Stimulated activated naive CD8-positive, alpha-beta T cell treated with anti-CD3 and anti-CD28 coated beads, Interleukin-15, Interleukin-2, amounts not matched to agents 100 U/mL and 50 U/mL, for 24 hours (primary cell): ENCODE measurements at regions not wholly inside any gene's neighbourhood (a gene's known extent, or its start where the extent isn't known, plus 50 kb on each side); places are given as distances from the start of the nearest gene placed in this dataset.
"Not testable (repeated sequence)": the region's sequence is repeated elsewhere in the genome, so short reads cannot be mapped to it uniquely, and the experiment has no call there.

Experiments used
- ATAC-seq: fragments of 150-1000 bp; cut with Tn5 transposase; one replicate; pipeline ENCODE4 v1.10.0; 2021
- DNase-seq: peaks from one replicate; pipeline ENCODE4 v3.0.0; 2021

- no peak for ATAC-seq
- no peak for DNase-seq
Measured at GRCh38 chr14:85159726-85160125, 370.2 kb upstream of the FLRT2 start.

- DNase-seq, result no peak
- no peak for ATAC-seq
Measured at GRCh38 chr14:85165094-85165493, 364.9 kb upstream of the FLRT2 start.

- no peak for ATAC-seq
- no peak for DNase-seq
Measured at GRCh38 chr14:85169381-85169780, 360.6 kb upstream of the FLRT2 start.

GRCh38 chr14:85172290-85172689 lies 357.7 kb upstream of the FLRT2 start:
- no peak for ATAC-seq
- no peak for DNase-seq

- DNase-seq, result no peak
- no peak for ATAC-seq
Measured at GRCh38 chr14:85172889-85173477, 357.0 kb upstream of the FLRT2 start.

- ATAC-seq (no peak), DNase-seq (no peak)
Measured at GRCh38 chr14:85175556-85175955, 354.4 kb upstream of the FLRT2 start.

GRCh38 chr14:85178864-85179263 lies 351.1 kb upstream of the FLRT2 start:
- no peak for DNase-seq
- ATAC-seq, result no peak

- DNase-seq (no peak), ATAC-seq (no peak)
Measured at GRCh38 chr14:85180876-85181275, 349.1 kb upstream of the FLRT2 start.

GRCh38 chr14:85182282-85182681 lies 347.7 kb upstream of the FLRT2 start:
- ATAC-seq (no peak), DNase-seq (no peak)

GRCh38 chr14:85186082-85186481 lies 343.9 kb upstream of the FLRT2 start:
- ATAC-seq, result no peak

GRCh38 chr14:85187521-85187920 lies 342.4 kb upstream of the FLRT2 start:
- ATAC-seq (no peak), DNase-seq (no peak)

More at GRCh38 chr14:85186082-85186481, 343.9 kb upstream of the FLRT2 start:
- no peak for DNase-seq

- no peak for DNase-seq
- ATAC-seq, result no peak
Measured at GRCh38 chr14:85188836-85189235, 341.1 kb upstream of the FLRT2 start.

GRCh38 chr14:85189253-85189652 lies 340.7 kb upstream of the FLRT2 start:
- ATAC-seq, DNase-seq: not testable (repeated sequence)

GRCh38 chr14:85190251-85190650 lies 339.7 kb upstream of the FLRT2 start:
- ATAC-seq (no peak), DNase-seq (no peak)

- no peak for ATAC-seq
- DNase-seq, result no peak
Measured at GRCh38 chr14:85191986-85192385, 338.0 kb upstream of the FLRT2 start.

GRCh38 chr14:85195872-85196477 lies 334.0 kb upstream of the FLRT2 start:
- ATAC-seq (no peak), DNase-seq (no peak)

GRCh38 chr14:85198001-85198400 lies 331.9 kb upstream of the FLRT2 start:
- DNase-seq (no peak), ATAC-seq (no peak)

- ATAC-seq (no peak), DNase-seq (no peak)
Measured at GRCh38 chr14:85205875-85206274, 324.1 kb upstream of the FLRT2 start.

GRCh38 chr14:85214471-85214870 lies 315.5 kb upstream of the FLRT2 start:
- DNase-seq (no peak), ATAC-seq (no peak)

- no peak for ATAC-seq
- no peak for DNase-seq
Measured at GRCh38 chr14:85217412-85217811, 312.5 kb upstream of the FLRT2 start.

GRCh38 chr14:85218982-85219381 lies 311.0 kb upstream of the FLRT2 start:
- no peak for ATAC-seq
- no peak for DNase-seq

- no peak for DNase-seq
- no peak for ATAC-seq
Measured at GRCh38 chr14:85221832-85222231, 308.1 kb upstream of the FLRT2 start.

GRCh38 chr14:85222341-85222740 lies 307.6 kb upstream of the FLRT2 start:
- ATAC-seq (no peak), DNase-seq (no peak)

GRCh38 chr14:85223667-85224066 lies 306.3 kb upstream of the FLRT2 start:
- DNase-seq (no peak), ATAC-seq (no peak)
